Spleen (tissue), 7 donors: ENCODE measurements at regions not wholly inside any gene's neighbourhood (a gene's known extent, or its start where the extent isn't known, plus 50 kb on each side); places are given as distances from the start of the nearest gene placed in this dataset.

Experiments used
- POLR2A ChIP-seq, 3 donors: fragments of 450-650 bp; IDR thresholded peaks; one replicate each; pipeline ENCODE4 v1.5.1; 2017; ENCODE audit warnings: antibody characterized with exemption in 3 of 3, mild to moderate bottlenecking in 1 of 3
- TF ChIP-seq, protein P1 (sequence below), 11 experiments: fragments of 200-600 bp in 7 of 11; fragments of 450-650 bp in 4 of 11; sonication (generic) in 4 of 11; IDR thresholded peaks in 8 of 11; conservative IDR thresholded peaks in 3 of 11; 1 replicate in 7 of 11; 2 replicates in 4 of 11; pipeline versions ENCODE4 v1.4.0 to v1.8.0; 2016 to 2021; ENCODE audit warnings: antibody characterized with exemption in 11 of 11, inconsistent platforms in 4 of 11, mild to moderate bottlenecking in 1 of 11
- donor health status: DM: no; HTN: no; CAD: no; lungs with moderate emphysema.
- donor health status: DM: no; HTN: no; CAD: no.
- donor health status: DM: no; HTN: no; CAD: no.

DNA sequence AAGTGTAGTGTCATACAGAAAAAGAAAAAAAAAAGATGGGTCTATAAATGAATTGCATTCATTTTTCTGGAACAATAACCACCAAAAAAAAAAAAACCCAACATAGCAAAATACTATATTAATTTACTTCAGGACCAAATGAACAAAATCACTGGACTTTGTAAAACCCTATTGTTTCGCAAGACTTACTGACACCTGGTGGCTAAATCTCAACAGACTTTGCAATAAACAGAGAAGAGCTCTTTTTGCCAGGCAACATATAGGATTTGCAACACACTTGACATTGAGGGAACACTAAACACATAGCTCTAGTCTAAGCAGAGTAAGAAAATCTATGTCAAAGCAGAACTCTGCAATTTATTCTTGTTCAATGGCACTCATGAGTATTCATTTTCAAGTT lies 990.2 kb downstream of the STPG2 start:
- TF ChIP-seq, protein P1, sequence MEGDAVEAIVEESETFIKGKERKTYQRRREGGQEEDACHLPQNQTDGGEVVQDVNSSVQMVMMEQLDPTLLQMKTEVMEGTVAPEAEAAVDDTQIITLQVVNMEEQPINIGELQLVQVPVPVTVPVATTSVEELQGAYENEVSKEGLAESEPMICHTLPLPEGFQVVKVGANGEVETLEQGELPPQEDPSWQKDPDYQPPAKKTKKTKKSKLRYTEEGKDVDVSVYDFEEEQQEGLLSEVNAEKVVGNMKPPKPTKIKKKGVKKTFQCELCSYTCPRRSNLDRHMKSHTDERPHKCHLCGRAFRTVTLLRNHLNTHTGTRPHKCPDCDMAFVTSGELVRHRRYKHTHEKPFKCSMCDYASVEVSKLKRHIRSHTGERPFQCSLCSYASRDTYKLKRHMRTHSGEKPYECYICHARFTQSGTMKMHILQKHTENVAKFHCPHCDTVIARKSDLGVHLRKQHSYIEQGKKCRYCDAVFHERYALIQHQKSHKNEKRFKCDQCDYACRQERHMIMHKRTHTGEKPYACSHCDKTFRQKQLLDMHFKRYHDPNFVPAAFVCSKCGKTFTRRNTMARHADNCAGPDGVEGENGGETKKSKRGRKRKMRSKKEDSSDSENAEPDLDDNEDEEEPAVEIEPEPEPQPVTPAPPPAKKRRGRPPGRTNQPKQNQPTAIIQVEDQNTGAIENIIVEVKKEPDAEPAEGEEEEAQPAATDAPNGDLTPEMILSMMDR (IDR thresholded peaks at IDR 0.05 in 8 of 11, conservative IDR thresholded peaks at IDR 0.05 in 3 of 11): no peak
- TF ChIP-seq POLR2A (IDR thresholded peaks at IDR 0.05): no peak
